HG02973 (cell line): ENCODE measurements at regions not wholly inside any gene's neighbourhood (a gene's known extent, or its start where the extent isn't known, plus 50 kb on each side); places are given as distances from the start of the nearest gene placed in this dataset.

Experiments used
- ATAC-seq: cut with Tn5 transposase; IDR thresholded peaks from one replicate; pipeline ENCODE4 v1.9.1; 2021; ENCODE audit warnings: moderate library complexity; ENCODE audit not compliant: unreplicated experiment

DNA sequence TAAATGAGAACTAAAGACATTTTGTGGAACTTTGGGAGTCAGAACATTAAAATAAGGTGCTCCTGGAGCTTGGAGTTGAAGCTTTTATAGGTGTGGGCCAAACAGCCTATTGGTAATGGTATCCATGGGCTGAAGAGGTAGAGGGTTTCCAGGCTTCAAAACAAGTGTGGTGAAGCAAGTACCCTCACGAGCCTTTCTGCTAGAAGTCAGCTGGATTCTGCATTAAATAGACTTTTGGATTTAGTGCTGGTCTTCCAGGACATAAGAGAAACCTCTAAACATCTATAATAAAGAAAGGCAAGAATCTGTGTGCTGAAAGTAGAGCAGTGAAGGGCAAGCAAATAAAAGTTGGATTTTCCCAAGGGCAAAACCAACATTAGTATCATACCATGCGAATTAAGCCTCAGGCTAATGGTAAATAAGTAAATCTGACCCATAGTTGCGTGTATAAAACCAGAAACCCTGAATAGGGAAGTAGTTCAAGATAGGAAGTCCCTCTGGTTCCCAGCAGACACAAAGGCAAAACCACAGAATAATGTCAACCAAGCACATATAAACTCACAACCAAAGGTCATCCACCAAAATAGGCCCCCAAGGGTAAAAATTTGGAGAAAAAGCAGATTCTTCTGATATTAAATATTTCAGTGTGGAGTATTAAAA lies 306.3 kb downstream of the TLE4 start:
- ATAC-seq = peak; percentile 58

DNA sequence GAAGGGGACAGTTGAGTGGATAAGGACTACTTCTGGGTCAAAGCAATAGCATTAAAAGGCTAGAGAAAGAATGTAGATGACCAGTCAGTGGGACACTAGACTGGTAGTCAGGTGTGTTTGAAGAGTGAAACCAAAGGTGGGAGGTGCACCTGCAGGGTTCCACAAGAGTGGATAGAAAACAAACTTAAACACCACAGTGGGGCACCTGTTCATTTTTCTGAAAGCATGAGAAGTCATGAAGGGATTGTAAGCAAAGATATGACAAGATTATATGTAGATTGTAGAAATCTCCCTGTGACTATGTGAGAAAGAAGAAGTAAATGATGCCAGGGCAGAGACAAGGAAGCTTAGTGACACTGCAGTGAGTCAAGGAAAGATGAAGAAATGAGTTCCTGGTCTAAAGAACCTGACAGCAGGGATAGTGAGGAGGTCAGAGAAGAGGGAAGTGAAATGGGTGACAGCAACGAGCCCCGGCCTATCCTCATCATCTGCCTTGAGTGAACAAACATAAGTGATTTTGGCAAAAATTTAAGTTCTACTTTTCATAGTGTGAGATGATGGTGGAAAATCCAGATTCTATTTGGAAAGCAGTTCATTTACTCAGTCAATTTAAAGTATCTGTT lies 296.9 kb downstream of the TLE4 start:
- peak; percentile 58 for ATAC-seq

DNA sequence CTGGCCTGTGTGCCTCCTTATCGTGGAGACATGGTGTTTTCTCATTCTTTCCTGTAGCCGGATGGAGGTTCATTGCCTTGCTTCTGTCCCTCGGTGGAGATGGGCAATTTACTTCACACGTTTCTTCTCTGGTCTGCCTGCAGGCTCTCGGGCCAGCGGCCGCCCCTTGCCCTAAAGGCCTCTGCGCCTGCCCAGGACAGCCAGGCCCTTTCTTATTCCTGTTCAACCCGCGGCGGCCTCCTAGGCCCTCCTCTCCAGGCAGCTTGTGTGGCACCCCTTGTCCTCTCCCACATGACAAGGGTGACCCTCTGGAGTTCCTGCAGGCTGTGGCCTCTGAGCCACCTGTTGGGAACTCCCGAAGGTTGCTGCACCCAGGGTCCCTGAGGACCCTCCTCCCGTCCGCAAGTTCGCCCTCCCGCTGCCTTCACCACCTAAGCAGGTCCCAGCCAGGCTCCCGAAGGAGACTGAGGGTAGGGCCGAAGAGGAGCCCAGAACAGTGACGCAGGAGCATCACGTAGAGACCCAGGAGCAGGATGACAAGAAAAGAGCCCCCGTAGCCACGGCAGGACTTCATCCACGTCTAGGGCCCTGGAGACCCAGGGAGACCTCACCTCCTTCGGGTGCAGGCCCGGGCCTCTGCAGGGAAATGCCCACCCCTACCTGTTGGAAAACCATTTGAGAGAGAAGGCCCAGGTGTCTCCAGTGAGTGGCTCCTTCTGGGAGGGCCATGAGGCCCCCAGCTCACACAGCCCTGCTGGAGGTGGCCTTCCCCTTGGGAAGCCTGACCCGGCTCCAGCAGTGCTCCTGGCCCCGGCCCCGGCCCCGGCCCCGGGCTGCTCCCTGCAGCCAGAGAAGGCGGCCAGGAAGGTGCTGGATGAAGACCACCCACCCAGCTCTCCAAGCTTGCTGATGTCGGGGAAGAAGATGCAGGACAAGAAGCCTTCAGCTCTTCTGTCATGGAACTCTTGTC lies 291.4 kb downstream of the TLE4 start:
- no peak for ATAC-seq

DNA sequence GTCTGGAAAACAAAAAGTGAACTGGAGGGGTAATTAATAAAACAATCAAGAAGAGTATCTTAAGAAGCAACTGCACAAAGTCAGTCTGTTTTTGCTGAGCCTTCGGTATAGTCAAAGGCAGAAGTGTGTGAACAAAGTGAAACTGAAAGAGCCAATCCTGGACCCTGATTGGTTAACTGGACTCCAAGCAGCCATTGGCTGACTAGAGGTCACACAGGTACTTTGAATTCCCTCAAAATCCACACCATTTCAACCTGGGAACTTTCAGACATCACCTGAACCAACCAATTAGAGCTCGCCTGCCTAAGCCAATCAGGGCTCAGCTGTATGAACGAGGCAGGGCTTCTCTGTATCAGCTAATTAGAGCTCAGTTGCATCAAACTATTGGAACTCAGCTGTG lies 286.7 kb downstream of the TLE4 start:
- ATAC-seq = no peak

DNA sequence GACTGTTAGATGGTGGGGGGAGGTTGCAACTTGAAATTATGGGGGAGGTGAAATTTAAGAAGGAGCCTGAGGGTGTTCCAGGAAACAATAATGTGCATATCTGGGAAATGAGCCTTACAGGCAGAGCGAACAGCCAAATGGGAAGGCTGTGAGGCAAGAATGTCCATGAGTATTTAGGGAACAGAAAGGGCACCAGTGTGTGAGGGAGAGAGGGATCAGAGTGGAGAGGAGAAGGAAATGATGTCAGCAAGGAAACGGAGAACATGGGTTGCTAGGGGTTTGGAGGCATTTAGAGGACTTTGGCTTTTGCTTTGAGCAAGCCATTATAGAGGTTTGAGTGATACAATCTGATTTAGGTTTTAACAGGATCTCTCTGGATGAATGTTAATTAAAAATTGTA lies 285.4 kb downstream of the TLE4 start:
- ATAC-seq = no peak

DNA sequence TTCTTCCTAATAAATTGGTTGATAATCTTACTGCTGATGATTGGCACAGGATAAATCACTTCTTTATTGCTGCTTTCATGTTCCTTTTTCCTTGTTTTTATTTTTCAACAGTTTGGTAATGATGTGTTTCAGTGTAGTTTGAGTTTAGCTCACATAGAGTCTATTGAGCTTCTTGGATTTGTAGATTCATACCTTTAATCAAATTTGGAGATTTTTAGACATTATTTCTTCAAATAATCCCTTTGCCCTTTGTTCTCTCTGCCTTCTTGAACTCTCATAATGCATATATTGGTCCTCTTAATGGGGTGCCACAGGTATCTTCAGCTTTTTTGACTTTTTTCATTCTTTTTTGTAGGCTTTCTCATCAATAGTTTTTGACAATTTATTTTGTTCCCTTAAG lies 275.3 kb downstream of the TLE4 start:
- ATAC-seq = no peak

DNA sequence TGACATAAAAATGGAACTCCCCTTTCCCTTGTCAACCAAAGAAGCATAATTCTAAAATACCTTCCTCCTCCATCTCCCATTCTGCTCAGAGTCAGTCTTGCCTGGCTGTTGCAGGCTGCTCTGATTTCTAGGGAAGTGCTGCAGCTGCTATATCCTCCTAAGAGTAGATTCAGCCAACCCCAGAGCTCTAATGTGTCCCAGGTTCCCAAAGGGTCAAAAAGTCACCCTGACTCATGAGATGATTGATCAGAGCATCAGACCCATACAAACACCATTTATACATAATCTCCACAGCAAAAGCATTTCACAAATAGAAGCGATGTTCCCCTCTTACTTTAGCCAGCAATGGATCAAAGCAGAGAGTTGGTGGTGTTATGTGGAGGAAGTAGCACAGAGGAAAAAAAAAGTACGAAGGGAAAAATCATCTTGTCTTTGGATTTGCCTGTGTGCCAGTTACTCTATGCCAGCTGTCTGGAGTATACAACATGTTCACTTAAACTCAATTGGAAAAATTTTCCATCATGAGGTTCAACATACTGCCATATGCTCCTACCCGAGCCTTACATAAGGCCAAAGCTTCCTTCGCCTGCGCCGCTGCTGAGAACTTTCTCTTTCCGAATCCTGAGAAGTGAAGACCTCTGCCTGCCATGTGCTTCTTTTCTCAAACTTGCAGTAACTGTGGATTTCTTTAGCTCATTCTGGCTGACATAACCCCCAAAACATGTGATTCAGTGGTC lies 258.0 kb downstream of the TLE4 start:
- ATAC-seq = no peak

DNA sequence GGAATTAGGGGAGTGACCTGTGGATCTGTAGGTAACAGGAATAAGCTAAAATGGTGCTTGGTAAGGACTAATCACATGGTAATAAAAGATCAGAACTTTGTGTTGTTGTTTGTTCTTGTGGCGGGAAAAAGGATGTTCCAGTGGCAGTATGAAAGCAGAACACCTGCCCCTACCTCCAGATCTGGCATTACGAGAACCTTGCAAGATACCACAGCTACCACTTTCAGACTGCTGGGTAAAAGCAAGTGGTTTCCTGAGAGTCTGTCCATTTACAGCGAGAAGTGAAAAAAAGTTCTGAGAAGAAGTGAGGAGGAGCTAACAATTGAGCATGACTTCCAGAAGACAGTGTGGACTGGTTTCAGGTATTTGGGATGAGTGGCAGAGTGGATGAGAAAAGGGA lies 252.5 kb downstream of the TLE4 start:
- peak; percentile 96 for ATAC-seq

DNA sequence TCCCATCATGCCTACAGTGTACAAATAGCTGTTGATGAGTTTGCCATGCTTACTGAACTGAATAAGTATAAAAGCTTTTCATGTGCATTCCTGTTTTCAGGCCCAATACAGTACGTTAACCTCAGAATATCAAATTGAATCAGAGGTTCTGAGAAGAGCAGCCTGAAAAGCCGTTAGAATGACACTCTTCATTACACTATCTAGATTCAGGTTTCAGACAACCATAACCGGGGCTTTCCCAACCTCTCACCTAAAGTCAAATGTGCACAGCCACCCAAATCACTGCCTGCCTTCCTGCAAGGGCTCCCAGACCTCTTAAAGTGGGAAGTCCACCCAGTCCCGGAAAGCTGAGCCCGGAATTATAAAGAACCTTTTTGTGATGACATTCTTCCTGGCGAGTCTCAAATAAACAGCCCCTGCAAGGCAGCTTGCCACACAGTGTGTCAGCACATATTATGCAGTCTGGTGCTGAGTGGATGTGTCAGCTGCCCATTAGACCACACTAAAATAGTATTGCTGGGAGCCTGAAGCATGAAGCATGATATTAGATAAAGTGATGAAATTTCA lies 245.8 kb downstream of the TLE4 start:
- peak; percentile 93 for ATAC-seq

DNA sequence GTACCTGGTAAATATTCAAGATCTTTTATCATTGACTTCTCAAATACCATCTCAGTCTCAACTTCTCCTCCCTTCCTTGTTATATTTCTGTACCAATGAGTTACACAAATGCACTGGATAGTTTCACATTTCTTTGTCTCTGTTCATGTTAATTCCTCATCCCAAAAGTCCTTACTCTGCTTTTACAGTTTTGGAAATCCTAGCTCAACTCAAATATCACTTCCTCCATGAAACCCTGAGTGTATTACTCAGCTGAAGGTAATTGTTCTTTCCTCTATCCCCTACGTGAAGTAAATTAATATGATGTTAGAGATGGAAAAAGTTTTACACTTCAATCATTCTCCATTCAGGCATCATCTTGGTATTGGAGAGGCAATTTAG lies 241.5 kb downstream of the TLE4 start:
- no peak for ATAC-seq

DNA sequence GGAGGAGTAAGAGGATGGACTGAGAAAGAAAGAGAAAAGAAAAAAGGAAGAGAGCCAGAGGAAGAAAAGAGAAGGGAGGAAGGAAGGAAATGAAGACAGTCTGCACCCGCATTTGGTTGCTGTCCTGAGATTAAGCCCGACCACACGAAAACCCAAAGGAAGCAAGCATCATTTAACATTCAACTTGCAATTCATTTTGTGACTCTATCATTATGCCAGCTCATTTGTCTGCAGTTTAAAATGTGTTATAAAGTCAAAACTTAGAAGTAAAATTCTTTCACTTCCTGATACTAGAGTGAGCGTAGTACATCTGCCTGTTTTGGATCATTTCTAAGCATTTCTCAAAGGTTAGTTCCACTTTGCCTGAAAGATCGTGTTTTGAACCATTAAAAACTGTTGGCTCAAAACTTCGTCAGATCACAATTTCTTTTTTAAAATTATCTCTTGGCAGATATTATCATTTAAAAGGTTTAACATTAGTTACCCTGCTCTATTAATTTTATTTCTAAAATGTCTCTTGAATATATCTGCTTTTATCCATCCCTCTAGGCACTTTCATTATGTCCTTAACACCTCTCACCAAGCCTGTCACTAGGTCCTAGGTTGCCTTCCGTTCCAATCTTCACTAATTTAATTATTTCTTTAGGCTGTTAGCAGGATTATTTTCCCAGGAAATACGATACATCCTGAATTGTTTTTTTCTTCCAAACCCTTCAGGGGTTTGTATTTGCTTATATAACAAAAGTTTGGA lies 240.9 kb downstream of the TLE4 start:
- ATAC-seq = peak; percentile 69

DNA sequence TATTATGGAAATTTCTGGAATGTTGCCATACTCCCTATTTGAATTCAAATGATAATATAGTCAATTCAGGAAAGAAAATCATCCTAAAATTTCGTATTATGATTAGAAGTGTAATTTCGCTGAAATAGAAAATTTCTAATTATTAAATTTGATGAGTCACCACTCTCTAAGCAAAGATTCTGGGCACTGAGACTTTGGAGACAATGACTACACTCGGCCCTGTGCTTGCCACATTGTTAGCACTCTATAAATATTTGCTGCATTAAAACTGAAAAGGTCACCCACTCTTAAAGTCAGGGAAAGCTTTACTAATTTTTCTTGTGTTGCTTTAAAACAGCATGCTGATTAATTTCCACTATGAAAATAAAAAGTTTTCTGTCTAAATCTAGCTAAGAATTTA lies 240.3 kb downstream of the TLE4 start:
- peak; percentile 13 for ATAC-seq

DNA sequence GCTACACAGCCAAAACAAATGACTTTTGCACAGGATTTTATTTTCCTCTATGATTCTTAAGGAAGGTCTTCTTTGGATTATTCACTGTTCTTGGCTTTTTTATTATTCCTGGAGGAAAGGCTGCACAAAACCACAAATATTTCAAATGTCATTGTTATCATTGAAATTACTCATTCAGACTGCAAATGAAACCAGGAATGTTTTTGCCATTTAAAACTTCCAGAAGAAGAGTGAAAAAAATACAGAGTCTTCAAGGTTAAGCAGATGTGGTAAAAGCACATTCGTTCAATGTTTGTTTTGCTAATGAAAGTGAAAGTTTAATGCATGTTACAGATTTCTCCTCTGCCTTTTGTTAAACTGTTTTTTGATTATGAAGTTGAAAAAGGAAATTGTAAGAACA lies 238.2 kb downstream of the TLE4 start:
- ATAC-seq = no peak

DNA sequence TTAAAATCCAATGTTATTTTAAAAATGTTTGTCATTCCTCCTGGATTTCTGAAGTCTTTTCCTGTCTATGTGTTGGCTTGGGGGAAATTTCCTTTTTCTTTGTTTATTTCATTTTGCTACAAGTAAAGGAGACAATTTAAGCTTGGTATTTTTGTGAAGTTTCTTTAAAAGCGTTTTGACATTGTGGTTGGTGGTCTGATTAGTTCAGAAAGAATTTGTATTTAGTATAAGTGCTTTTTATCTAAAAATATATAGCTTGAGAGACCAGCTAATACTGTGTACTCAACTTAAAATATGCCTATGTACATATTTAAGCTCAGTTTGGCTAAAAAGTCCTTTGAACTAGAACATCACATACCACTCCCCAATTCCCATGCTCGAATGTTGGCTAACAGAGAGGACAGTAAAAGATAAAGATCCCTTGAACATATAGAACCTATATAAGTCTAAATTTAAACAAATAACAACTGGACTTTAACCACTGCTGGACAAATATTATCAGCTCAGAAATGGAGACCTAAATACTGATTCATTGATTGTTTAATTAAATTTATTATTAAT lies 237.6 kb downstream of the TLE4 start:
- no peak for ATAC-seq

DNA sequence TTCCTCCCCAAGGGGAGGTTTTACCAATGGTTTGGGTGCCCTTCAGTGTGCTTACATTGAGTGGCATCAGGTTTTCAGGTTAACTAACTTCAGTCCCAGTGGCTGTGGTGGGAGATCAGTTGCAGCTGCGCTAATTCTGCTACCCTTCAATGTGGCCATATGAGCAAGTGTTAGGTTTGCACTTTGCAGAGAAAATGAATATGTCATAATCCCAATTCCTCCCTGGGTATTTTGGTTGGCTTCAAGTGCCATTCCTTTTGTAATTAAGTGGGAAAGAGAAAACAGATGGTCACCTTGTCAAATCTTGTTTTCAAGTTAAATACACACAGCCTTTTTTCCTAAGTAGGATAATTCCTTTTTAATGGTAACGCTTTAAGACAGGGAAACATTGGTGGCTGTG lies 236.2 kb downstream of the TLE4 start:
- ATAC-seq = no peak

DNA sequence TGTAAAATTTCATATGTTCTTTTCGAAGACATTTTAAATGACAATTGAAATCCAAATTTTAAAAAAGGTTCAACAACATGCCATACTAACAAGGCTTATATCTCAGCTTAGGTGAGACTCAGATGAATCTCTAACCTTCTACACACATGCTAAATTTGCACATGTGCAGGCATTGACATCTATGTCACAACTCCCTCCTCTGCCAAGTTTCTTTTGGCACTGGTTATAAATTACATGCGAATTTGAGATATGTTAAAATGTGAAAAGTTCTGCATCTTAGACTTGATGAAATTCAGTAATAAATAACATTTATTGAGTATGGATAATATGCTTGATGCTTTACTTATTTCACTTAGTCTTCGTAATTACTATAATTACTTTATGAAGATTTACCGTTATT lies 234.3 kb downstream of the TLE4 start:
- no peak for ATAC-seq

DNA sequence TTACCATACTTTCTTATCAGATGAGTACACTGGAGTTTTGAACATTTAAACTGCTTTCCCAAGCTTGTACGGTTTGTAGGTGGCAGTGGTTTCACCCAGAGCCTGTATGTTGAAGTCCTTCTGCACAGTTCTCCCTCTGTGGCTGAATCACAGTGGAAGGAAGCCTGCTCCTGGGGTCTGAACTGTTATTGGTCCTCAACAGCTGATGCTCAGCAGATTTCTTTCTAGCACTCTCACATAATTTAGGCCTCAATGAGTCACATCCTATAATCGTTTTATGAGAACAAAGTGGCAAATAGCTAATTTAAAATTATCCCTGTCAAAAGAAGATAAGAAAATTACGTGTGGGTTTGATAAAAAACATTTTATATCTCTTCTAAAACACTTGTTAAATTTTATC lies 229.7 kb downstream of the TLE4 start:
- ATAC-seq = no peak

DNA sequence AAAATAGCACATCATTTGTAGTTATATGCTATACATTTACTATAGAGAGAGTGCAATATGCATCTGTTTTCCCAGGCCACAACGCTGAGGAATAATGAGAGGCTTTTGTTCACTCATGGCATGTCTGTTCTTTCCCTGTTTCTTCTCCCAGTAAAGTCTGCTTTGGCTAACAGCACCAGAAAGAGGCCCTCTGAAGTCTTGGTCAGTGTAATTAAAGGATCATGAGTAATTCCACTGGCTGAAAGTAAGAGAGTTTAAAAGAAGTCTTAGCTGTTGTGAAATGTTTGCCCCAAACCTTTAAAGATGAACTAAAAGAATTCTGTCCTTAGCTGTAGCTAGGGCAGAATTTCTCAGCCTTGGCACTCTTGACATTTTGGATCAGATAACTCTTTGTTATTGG lies 228.8 kb downstream of the TLE4 start:
- ATAC-seq = no peak

DNA sequence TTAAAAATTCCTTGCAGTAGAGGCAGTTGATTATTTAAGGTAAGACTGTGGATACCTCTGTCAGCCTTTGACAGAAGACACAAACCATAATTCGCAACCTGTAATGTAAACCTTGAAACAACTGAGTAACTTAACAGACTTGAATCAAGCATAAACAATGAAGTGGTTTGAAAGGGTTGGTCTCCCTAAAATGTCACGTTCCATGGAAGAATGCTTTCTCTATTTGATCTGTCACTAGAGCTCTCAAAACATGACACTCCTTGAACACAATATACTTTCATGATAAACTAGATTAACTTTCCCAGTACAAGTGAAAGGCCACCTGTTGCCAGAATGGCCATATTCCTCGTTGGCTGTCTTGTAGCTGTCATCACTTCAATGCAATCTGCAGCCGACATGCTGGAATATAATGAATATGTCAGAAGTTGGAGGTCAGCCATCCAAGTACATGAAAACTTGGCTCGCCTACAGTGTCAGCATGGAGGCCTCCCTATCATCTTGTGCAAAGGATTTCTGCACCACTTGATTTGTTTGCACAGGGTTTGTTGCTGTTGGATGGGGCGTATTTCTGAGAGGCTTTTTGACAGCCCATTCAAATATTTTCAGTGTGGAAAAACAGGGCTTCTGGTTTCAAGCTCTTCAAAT lies 228.0 kb downstream of the TLE4 start:
- no peak for ATAC-seq
